Parathyroid adenoma (tissue), 2 donors: ENCODE measurements at regions not wholly inside any gene's neighbourhood (a gene's known extent, or its start where the extent isn't known, plus 50 kb on each side); places are given as distances from the start of the nearest gene placed in this dataset.

Source experiments
- H2AFZ ChIP-seq: fragments of 300-600 bp; sonication (generic); one replicate; pipeline ENCODE4 v1.7.0; 2017; ENCODE audit warnings: antibody characterized with exemption, mild to moderate bottlenecking
- H3K27ac ChIP-seq: fragments of 300-600 bp; sonication (generic); one replicate; pipeline ENCODE4 v1.7.0; 2017
- H3K27me3 ChIP-seq: fragments of 300-600 bp; sonication (generic); one replicate; pipeline ENCODE4 v1.7.0; 2017; ENCODE audit warnings: low read length; ENCODE audit not compliant: control insufficient read depth, insufficient read depth
- H3K36me3 ChIP-seq: fragments of 300-600 bp; sonication (generic); one replicate; pipeline ENCODE4 v1.7.0; 2017; ENCODE audit warnings: low read length; ENCODE audit not compliant: control insufficient read depth, insufficient read depth
- H3K4me1 ChIP-seq: fragments of 300-600 bp; sonication (generic); one replicate; pipeline ENCODE4 v1.7.0; 2017; ENCODE audit warnings: control low read depth
- H3K4me2 ChIP-seq: fragments of 300-600 bp; sonication (generic); one replicate; pipeline ENCODE4 v1.7.0; 2017; ENCODE audit warnings: low read length
- H3K4me3 ChIP-seq: fragments of 300-600 bp; sonication (generic); one replicate; pipeline ENCODE4 v1.7.0; 2017; ENCODE audit warnings: low read depth, low read length
- H3K79me2 ChIP-seq: fragments of 300-600 bp; sonication (generic); one replicate; pipeline ENCODE4 v1.7.0; 2017; ENCODE audit warnings: control low read depth
- H3K9ac ChIP-seq: fragments of 300-600 bp; sonication (generic); one replicate; pipeline ENCODE4 v1.7.0; 2017; ENCODE audit warnings: mild to moderate bottlenecking
- H3K9me3 ChIP-seq: fragments of 300-600 bp; sonication (generic); one replicate; pipeline ENCODE4 v1.7.0; 2017; ENCODE audit warnings: low read length; ENCODE audit not compliant: control insufficient read depth
- TF ChIP-seq, protein P1 (sequence below): fragments of 300-600 bp; sonication (generic); IDR thresholded peaks from one replicate; pipeline ENCODE4 v1.7.0; 2017; ENCODE audit warnings: antibody characterized with exemption, mild to moderate bottlenecking
- donor health status: primary hyperparathyroidism.

DNA sequence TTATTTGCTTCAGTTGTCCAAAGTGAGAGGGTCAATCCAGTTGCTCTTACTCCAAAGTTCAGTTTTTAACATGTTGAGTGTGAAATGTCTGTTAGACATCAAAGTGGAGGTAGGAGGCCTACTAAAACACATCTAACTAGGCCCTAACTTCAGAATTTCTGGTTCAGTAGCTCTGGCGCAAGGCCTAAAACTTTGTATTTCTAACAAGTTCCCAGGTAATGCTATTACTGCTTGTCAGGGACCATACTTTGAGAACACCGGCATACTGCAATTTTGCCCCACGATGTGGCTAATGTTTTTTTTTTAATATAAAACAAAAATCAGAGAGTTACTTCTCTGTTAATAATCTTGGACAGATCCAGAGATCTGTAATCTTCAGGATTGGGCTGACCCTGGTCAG, 72.4 kb upstream of the LRRC55 start:
- Histone ChIP-seq H3K79me2 (no peaks in the 10 kb centered on the region), H3K9me3 (no peaks in the 10 kb centered on the region), H3K4me3 (no peak overlapping the region), H3K36me3 (no peaks in the 10 kb centered on the region), H3K27ac (no peak overlapping the region), H3K4me2 (no peak overlapping the region), H3K27me3 (no peaks in the 10 kb centered on the region), H2AFZ (no peak overlapping the region), H3K9ac (no peak overlapping the region), H3K4me1 (no peaks in the 10 kb centered on the region)
- TF ChIP-seq, protein P1, sequence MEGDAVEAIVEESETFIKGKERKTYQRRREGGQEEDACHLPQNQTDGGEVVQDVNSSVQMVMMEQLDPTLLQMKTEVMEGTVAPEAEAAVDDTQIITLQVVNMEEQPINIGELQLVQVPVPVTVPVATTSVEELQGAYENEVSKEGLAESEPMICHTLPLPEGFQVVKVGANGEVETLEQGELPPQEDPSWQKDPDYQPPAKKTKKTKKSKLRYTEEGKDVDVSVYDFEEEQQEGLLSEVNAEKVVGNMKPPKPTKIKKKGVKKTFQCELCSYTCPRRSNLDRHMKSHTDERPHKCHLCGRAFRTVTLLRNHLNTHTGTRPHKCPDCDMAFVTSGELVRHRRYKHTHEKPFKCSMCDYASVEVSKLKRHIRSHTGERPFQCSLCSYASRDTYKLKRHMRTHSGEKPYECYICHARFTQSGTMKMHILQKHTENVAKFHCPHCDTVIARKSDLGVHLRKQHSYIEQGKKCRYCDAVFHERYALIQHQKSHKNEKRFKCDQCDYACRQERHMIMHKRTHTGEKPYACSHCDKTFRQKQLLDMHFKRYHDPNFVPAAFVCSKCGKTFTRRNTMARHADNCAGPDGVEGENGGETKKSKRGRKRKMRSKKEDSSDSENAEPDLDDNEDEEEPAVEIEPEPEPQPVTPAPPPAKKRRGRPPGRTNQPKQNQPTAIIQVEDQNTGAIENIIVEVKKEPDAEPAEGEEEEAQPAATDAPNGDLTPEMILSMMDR, result no peak

DNA sequence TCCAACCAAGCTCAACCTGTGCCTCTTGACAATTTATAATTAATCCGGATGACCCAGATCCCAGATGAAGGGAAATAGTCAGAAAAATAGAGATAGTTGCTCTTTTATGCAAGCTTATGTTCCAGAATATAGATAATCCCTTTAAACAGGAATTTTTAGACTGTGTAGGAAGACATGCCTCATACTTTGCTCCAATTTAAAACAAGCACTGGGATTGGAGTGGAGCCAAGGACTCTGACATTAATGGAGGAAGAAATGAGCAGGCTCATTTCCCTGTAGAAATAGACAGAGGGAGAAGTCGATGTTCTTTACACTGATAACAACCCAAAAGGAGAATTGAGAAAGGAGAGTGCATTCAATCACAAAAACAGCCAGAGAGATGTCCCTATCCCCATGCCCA, 70.1 kb upstream of the LRRC55 start:
- TF ChIP-seq, protein P1, result no peak
- H3K9ac ChIP-seq, result no peak overlapping the region
- H3K36me3 ChIP-seq, result no peaks in the 10 kb centered on the region
- H3K9me3 ChIP-seq, result no peaks in the 10 kb centered on the region
- H3K79me2 ChIP-seq, result no peaks in the 10 kb centered on the region
- H3K4me2 ChIP-seq, result no peak overlapping the region
- H3K27me3 ChIP-seq, result no peaks in the 10 kb centered on the region
- H2AFZ ChIP-seq, result no peak overlapping the region
- H3K4me1 ChIP-seq, result no peaks in the 10 kb centered on the region
- no peak overlapping the region for H3K4me3 ChIP-seq
- H3K27ac ChIP-seq, result no peak overlapping the region

DNA sequence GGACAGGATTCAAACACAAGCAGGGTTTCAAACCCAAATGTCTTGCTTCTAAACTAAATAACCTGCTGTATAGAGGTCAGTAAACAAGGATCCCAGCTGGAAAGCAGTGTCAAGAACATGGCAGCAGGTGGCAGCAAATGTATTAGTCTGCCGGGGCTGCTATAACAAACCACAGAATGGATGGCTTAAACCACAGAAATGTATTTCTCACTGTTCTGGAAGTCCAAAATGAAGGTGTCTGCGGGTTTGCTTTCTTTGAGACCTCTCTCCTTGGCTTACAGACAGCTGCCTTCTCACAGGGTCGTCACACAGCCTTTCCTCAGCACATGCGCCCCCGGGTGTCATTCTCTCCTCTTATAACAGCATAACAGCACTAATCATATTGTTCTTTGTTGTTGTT, 65.1 kb upstream of the LRRC55 start:
- Histone ChIP-seq H3K9me3 (no peaks in the 10 kb centered on the region), H3K4me3 (no peak overlapping the region), H2AFZ (no peak overlapping the region), H3K9ac (no peak overlapping the region), H3K79me2 (no peaks in the 10 kb centered on the region), H3K36me3 (no peaks in the 10 kb centered on the region), H3K27ac (no peak overlapping the region), H3K4me2 (no peak overlapping the region), H3K27me3 (no peaks in the 10 kb centered on the region), H3K4me1 (no peaks in the 10 kb centered on the region)
- TF ChIP-seq, protein P1, result peak; percentile 39

DNA sequence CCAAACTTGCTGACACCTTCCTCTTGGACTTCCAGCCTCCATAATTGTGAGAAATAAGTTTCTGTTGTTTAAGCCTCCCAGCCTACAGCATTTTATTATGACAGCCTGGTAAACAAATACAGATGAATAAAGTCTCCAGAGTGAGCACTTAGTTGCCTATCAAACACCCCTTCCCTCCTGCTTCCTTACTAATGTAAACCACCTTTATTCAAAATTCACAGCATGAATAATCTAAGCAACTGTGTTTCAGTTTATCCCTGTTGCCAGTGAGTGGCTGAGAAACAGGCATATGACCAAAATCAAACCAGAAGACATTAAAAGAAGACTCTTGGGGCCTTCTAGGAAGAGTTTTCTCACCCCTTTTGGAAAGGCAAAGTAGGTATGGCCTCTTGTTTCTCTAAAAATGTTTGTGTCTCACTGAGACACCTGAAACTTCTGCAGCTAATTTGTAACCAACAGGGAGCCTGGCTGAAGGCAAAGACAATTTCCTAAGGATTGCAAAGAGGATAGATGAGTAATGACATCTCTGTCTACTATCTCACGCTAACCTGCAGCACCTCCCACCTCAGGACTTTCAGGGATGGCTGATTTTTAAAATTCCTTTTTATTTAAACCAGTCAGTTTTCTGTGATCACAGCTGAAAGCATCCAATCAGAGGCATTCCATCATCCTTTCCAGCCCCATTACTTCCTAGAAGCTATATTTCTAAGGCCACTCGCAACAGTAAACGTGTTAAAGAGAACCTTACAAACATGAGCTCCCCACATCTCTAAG, 61.4 kb upstream of the LRRC55 start:
- H3K4me1 ChIP-seq, result no peaks in the 10 kb centered on the region
- TF ChIP-seq, protein P1, result no peak
- H3K79me2 ChIP-seq, result no peaks in the 10 kb centered on the region
- no peak overlapping the region for H3K27ac ChIP-seq
- H3K4me3 ChIP-seq, result no peak overlapping the region
- no peaks in the 10 kb centered on the region for H3K36me3 ChIP-seq
- H2AFZ ChIP-seq, result no peak overlapping the region
- no peak overlapping the region for H3K9ac ChIP-seq
- H3K4me2 ChIP-seq, result no peak overlapping the region
- H3K27me3 ChIP-seq, result no peaks in the 10 kb centered on the region
- H3K9me3 ChIP-seq, result no peaks in the 10 kb centered on the region

DNA sequence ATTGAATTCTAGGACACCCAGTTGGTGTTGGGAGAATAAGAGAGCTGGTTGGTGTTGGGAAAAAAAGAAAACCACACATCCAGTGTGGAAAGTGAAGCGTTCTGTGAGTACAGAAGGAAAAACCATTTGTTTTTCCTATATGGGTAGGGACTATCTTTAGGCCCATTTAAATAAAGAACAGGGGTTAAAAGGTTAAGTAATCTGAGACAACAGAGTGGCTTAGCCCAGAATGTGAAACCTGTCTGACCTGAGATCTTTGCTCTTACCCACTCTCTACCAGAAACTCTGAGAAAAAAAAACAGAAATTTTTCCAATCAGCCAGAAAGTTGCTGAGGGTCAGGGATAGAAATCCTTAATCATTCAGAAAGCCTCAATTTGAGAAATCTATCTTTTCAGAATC, 59.8 kb upstream of the LRRC55 start:
- Histone ChIP-seq H3K27ac (no peak overlapping the region), H3K36me3 (no peaks in the 10 kb centered on the region), H3K4me2 (no peak overlapping the region), H2AFZ (no peak overlapping the region), H3K27me3 (no peaks in the 10 kb centered on the region), H3K79me2 (no peaks in the 10 kb centered on the region), H3K9ac (no peak overlapping the region), H3K4me3 (no peak overlapping the region), H3K9me3 (no peaks in the 10 kb centered on the region), H3K4me1 (no peaks in the 10 kb centered on the region)
- TF ChIP-seq, protein P1, result no peak
